Endothelial cell of umbilical vein (primary cell): ENCODE measurements at regions not wholly inside any gene's neighbourhood (a gene's known extent, or its start where the extent isn't known, plus 50 kb on each side); places are given as distances from the start of the nearest gene placed in this dataset.

ENCODE experiments used
- BruUV-seq: library from RNA; stranded (reverse); fragments of 400-500 nt; replicated peaks from 2 replicates; lab custom pipeline; 2021; lab: Mats Ljungman, UMichigan
- CTCF ChIA-PET: fragments of 300-600, 350-600 bp; sonication (Branson Sonifier 250); formaldehyde crosslinking; loops from one replicate; lab custom pipeline; 2021; ENCODE audit warnings: antibody characterized with exemption, inconsistent platforms; lab: Charles Lee
- POLR2A ChIA-PET: fragments of 300-600, 350-600 bp; sonication (Branson Sonifier 250); formaldehyde crosslinking; loops from one replicate; lab custom pipeline; 2021; ENCODE audit warnings: antibody characterized with exemption, inconsistent platforms; lab: Charles Lee
- DNase-seq: peaks from one replicate; pipeline ENCODE4 v3.0.0-alpha.2; 2011; ENCODE audit warnings: low read depth, low spot score
- FAIRE-seq: peaks from 2 replicates; lab custom pipeline; 2011; peaks lifted over from hg19 to GRCh38; lab: Jason Lieb, UNC
- H2AFZ ChIP-seq: 2 replicates; pipeline ENCODE4 v1.6.0; 2012; ENCODE audit warnings: low read depth, low read length, control low read depth, inconsistent platforms
- H3K27ac ChIP-seq: 2 replicates; pipeline ENCODE4 v1.5.1; 2011; ENCODE audit warnings: low read depth, mild to moderate bottlenecking, control low read depth, low read length, moderate library complexity; ENCODE audit not compliant: insufficient read depth
- H3K27me3 ChIP-seq, 2 experiments: 2 replicates each; pipeline versions ENCODE4 v1.6.0 to v1.6.1; 2011; ENCODE audit warnings: low read length in 2 of 2, mixed read lengths in 1 of 2; ENCODE audit not compliant: control insufficient read depth in 2 of 2, insufficient read depth in 2 of 2
- H3K36me3 ChIP-seq, 2 experiments: 2 replicates in 1 of 2; 3 replicates in 1 of 2; pipeline ENCODE4 v1.5.1; 2011; ENCODE audit warnings: low read length in 2 of 2, mild to moderate bottlenecking in 1 of 2, moderate library complexity in 1 of 2; ENCODE audit not compliant: control insufficient read depth in 2 of 2, insufficient read depth in 2 of 2; ENCODE audit errors: extremely low read depth in 1 of 2
- H3K4me1 ChIP-seq: 3 replicates; pipeline ENCODE4 v1.5.1; 2011; ENCODE audit warnings: mild to moderate bottlenecking, low read length; ENCODE audit not compliant: control insufficient read depth, insufficient read depth; ENCODE audit errors: extremely low read depth
- H3K4me2 ChIP-seq: 2 replicates; pipeline ENCODE4 v1.6.1; 2011; ENCODE audit warnings: low read length, control low read depth, mixed read lengths; ENCODE audit not compliant: insufficient read depth
- H3K4me3 ChIP-seq, 3 experiments: fragments of 200-600 bp in 1 of 3; sonication (generic), shearing (Covaris generic) in 1 of 3; replicated peaks in 1 of 3; 2 replicates each; pipeline ENCODE4 v1.5.1; 2011 to 2016; ENCODE audit warnings: control low read depth in 3 of 3, low read length in 3 of 3, mild to moderate bottlenecking in 2 of 3, inconsistent platforms in 1 of 3, low read depth in 1 of 3, moderate library complexity in 1 of 3; ENCODE audit not compliant: insufficient read depth in 1 of 3
- H3K79me2 ChIP-seq: 2 replicates; pipeline ENCODE4 v1.6.0; 2012; ENCODE audit warnings: low read length, inconsistent platforms; ENCODE audit not compliant: control insufficient read depth, insufficient read depth
- H3K9ac ChIP-seq: replicated peaks from 2 replicates; pipeline ENCODE3; 2011; ENCODE audit warnings: low read length, control low read depth; ENCODE audit not compliant: insufficient read depth; ENCODE audit errors: extremely low read depth
- H3K9me1 ChIP-seq: replicated peaks from 3 replicates; pipeline ENCODE4 v1.6.0; 2011; ENCODE audit warnings: mild to moderate bottlenecking, low read length; ENCODE audit not compliant: control insufficient read depth, insufficient read depth; ENCODE audit errors: extremely low read depth
- H3K9me3 ChIP-seq: replicated peaks from 2 replicates; pipeline ENCODE4 v1.5.1; 2012; ENCODE audit warnings: low read length, inconsistent platforms; ENCODE audit not compliant: control insufficient read depth, insufficient read depth
- H4K20me1 ChIP-seq: replicated peaks from 2 replicates; pipeline ENCODE3; 2011; ENCODE audit warnings: mild to moderate bottlenecking, low read length; ENCODE audit not compliant: control insufficient read depth, insufficient read depth; ENCODE audit errors: extremely low read depth
- CTCF ChIP-seq, 2 donors: IDR thresholded peaks; 1 replicate in 1 of 2; 2 replicates in 1 of 2; pipeline ENCODE4 v1.5.1; 2011; ENCODE audit warnings: low read length in 2 of 2, mild to moderate bottlenecking in 2 of 2, moderate library complexity in 2 of 2, control low read depth in 1 of 2, inconsistent platforms in 1 of 2, low read depth in 1 of 2; ENCODE audit not compliant: insufficient read depth in 1 of 2; ENCODE audit errors: extremely low read depth in 1 of 2
- EZH2 ChIP-seq: IDR thresholded peaks from 2 replicates; pipeline ENCODE4 v1.6.1; 2012; ENCODE audit warnings: borderline replicate concordance, low read depth, mild to moderate bottlenecking, moderate library complexity, low read length, inconsistent platforms; ENCODE audit not compliant: severe bottlenecking
- FOS ChIP-seq: IDR thresholded peaks from 2 replicates; pipeline ENCODE4 v1.6.1; 2011; ENCODE audit warnings: mild to moderate bottlenecking, low read length, moderate library complexity, borderline replicate concordance; ENCODE audit not compliant: insufficient read depth
- GATA2 ChIP-seq: IDR thresholded peaks from 2 replicates; pipeline ENCODE4 v1.7.0; 2011; ENCODE audit warnings: low read depth, mild to moderate bottlenecking, moderate library complexity, mixed read lengths, low read length; ENCODE audit not compliant: insufficient read length, insufficient read depth
- JUN ChIP-seq: IDR thresholded peaks from 2 replicates; pipeline ENCODE4 v1.6.1; 2011; ENCODE audit warnings: borderline replicate concordance, low read depth; ENCODE audit not compliant: insufficient read length, insufficient read depth
- MAX ChIP-seq: IDR thresholded peaks from 2 replicates; pipeline ENCODE4 v1.6.1; 2011; ENCODE audit not compliant: insufficient read depth, insufficient read length
- MYC ChIP-seq: IDR thresholded peaks from one replicate; pipeline ENCODE4 v1.6.1; 2011; ENCODE audit warnings: mild to moderate bottlenecking, low read depth, low read length
- POLR2A ChIP-seq: IDR thresholded peaks from 2 replicates; pipeline ENCODE4 v1.6.1; 2012; ENCODE audit warnings: low read depth, mild to moderate bottlenecking, control low read depth, low read length
- POLR2AphosphoS5 ChIP-seq: IDR thresholded peaks from 2 replicates; pipeline ENCODE4 v1.6.1; 2012; ENCODE audit warnings: low read depth, mild to moderate bottlenecking, control low read depth, low read length, moderate library complexity; ENCODE audit not compliant: insufficient read depth
- dilution Hi-C: fragments of 300-500 bp; cut with MboI; formaldehyde crosslinking; loops from one replicate; pipeline ENCODE4 v1.15.0; 2019; ENCODE audit warnings: low sequenced_read_pairs; ENCODE audit not compliant: extremely low pct_ligation_motif_present
- intact Hi-C: fragments of 100-400 bp; cut with micrococcal nuclease; formaldehyde crosslinking; loops from one replicate; pipeline ENCODE4 v1.10.0; 2022

- H3K9me3 ChIP-seq, result no peaks in the 10 kb centered on the region
- H3K79me2 ChIP-seq, result no peaks in the 10 kb centered on the region
- no peaks in the 10 kb centered on the region for H4K20me1 ChIP-seq
- no peak overlapping the region for H3K9ac ChIP-seq
- H3K4me1 ChIP-seq, result no peaks in the 10 kb centered on the region
- no TSS peak for BruUV-seq
- no peak overlapping the region for H3K27ac ChIP-seq
- DNase-seq (no peak), FAIRE-seq (no peak)
- H3K4me2 ChIP-seq, result no peak overlapping the region
- dilution Hi-C loops, result no loop called here
- H3K36me3 ChIP-seq, result no peaks in the 10 kb centered on the region
- H2AFZ ChIP-seq, result no peak overlapping the region
- no peaks in the 10 kb centered on the region for H3K9me1 ChIP-seq
- CTCF ChIA-PET, result no interaction called here
- peaks cover 0 to 4% of the 10 kb centered on the region in 2 experiments for H3K27me3 ChIP-seq
- H3K4me3 ChIP-seq, result no peak overlapping the region
- POLR2A ChIA-PET, result no interaction called here
- intact Hi-C loops, result no loop called here
- TF ChIP-seq POLR2AphosphoS5, result no peak
- TF ChIP-seq CTCF (IDR thresholded peaks at IDR 0.05; ENCODE audit: extremely low read depth in 1 of 2, insufficient read depth in 1 of 2, low read depth in 1 of 2, low read length in 2 of 2), result no peak
- no peak for TF ChIP-seq JUN
- no peak for TF ChIP-seq FOS
- TF ChIP-seq MAX, result no peak
- no peak for TF ChIP-seq POLR2A
- TF ChIP-seq GATA2, result no peak
- no peak for TF ChIP-seq MYC
- no peak for TF ChIP-seq EZH2
Observed at GRCh38 chr12:54708826-54709225, 60.7 kb upstream of the DCD start.
